Suppressor macrophage treated with lipopolysaccharide for 4 hours (primary cell): ENCODE measurements at regions not wholly inside any gene's neighbourhood (a gene's known extent, or its start where the extent isn't known, plus 50 kb on each side); places are given as distances from the start of the nearest gene placed in this dataset.

Experiments
- DNase-seq: peaks from one replicate; pipeline ENCODE4 v3.0.0-alpha.2; 2020

DNA sequence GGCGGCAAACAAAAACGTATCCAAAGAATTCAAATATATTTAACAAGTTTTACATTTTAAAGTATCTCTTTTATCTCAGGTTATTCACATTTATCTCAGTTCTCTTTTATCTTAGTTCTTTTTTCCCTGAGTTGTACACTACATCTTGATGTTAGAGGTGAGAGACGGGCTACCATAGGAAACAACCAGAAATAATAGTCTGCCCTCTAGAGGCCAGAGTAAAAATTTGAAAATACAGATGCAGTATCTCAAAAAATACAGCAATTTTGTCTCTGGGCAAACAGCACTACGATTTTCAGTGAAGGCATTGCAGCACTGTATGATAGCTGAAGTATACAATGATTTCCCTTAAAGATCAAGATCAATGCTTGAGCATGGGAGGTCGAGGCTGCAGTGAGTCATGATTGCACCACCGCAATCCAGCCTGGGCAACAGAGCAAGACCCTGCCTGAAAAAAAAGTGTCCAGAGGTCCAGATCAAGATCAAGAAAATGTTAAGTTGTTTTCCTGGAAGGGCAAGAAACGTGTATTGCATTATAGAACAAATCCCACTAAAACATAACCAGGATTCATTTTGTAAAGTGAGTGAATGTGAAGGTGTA, 82.6 kb upstream of the ATP11B start:
- peak; percentile 34 for DNase-seq

DNA sequence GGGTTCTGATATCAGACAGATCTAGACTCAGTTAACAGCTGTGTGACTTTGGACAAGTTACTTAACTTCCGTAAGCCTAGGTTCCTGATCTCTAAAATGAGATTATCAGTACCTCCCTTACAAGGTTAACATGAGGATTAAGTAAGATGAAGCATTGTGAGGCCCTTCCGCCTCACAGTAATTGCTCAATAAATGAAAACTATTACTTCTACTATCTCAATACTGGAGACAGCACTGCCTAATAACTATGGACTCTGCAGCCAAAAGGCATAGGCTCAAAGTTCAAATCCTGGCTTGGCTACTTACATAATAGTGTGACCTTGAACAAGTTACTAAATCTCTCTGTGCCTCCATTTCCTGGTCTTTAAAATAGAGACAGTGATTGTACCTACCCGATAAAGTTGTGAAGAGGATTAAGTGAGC, 82.0 kb upstream of the ATP11B start:
- DNase-seq: no peak

DNA sequence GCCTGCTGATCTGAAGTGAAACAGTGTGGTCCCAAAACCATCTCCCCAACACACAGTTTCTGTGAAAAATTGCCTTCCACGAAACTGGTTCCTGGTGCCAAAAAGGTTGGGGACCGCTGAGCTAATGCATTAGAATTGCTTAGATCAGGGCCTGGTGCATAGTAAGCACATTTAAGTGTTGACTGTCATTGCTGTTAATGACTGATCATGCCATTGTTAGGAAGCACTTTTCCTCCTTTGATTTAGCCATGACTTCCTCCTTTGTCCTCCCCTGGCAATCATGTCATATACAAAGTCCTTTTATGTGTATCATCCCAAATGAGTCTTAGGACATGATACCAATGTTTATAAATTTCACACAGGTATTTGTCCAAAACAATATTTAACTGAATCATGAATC, 81.5 kb upstream of the ATP11B start:
- no peak for DNase-seq

DNA sequence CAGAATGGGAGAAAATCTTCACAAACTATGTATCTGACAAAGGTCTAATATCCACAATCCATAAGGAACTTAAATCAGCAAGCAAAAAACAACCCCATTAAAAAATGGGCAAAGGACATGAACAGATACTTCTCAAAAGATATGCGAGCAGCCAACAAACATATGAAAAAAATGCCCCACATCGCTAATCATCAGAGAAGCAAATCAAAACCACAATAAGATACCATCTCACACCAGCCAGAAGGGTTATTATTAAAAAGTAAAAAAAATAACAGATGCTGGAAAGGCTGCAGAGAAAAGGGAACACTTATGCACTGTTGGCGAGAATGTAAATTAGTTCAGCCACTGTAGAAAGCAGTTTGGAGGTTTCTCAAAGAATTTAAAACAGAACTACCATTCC, 80.2 kb upstream of the ATP11B start:
- DNase-seq: no peak

DNA sequence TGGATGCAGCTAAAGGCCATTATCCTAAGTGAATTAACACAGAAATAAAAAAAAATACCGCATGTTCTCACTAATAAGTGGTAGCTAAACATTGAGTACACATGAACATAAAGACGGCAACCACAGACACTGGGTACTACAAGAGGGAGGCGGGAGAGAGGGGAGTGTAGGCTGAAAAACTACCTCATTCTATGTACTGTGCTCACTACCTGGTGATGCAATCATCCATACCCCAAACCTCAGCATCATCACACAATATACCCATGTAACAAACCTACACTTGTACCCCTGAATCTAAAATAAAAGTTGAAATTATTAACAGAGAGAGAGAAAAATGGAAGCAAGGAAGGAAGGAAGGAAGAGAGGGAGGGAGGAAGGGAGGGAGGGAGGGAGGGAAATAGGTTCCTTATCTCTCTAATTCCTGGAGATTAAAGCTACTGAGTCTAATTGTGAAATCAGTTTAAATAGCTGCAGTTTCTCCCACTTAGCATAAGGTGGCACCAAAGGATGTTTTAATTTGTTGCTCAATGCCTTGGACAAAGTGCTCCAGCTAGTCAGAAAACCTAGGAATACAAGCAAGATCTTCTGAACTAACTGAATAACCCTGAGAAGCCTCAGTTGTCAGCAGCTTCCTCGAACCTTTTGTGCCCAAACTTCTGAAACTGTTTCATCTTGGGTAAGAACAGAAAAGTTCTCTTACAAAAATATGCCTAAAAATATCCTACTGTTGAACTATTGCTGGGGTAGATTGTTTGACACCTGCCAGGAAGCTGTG, 79.4 kb upstream of the ATP11B start:
- DNase-seq: peak; percentile 69

DNA sequence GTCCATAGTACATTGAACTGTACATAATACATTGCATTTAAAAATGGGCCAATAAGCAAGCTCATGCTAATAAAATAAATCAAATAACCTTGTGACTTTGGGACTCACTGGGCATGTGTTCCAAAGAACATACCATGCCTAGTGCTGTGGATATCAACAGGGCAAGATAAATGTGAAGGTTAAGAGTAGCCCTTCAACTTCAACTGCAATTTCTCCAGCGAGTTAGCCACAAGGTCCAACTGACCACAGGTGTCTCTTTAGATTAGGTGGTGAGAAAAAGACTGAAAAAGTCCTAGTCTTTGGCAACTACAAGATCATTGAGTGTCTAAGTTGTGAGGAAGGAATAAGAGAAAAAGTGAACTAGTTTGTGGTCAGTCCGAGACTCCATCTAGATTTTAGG, 78.3 kb upstream of the ATP11B start:
- no peak for DNase-seq

DNA sequence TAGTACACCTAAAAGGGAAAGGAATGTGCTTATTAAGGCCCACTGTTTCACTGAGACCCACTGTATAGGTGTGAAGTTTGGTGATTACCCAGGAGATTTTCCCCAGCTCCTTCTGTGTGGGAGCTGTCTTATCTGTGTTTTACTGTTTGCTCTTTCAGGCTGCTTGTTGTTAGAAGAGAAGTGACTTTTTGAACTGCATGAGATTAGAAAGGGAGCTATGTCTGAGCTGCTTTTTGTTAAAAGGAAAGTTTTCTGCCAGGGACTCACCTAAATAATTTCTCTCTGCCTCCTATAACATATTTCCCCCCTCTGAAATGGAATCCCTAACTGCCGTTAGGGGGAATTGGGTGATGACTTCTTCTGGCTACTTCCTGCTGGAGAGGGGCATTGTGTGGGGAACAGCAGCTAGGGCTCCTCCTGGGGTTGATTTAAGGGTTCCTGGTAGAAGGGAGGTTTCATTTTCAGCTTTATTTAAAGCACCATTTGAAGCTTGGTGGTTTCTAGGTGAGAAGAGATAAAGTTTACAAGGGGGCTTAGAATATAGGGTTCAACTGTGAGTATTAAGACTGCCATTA, 77.1 kb upstream of the ATP11B start:
- no peak for DNase-seq

DNA sequence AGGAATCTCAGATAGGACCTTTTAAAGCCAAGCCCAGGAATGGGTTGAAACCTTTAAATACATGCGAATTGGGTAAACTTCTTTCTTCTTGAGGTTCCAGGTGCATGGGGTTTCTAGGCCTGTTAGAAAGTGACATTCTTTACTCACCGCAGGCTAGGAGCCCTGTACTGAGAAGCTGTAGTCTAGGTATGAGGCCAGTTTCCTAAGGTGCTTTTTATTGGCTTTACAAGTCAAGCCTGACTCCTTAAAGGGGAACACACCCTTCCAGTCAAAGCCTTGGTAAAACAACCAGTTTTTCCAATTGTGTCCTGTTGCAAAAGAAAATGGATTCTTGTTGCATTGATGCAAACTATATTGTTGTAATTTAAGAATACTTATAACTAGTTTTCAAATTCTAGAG, 76.1 kb upstream of the ATP11B start:
- DNase-seq: no peak

DNA sequence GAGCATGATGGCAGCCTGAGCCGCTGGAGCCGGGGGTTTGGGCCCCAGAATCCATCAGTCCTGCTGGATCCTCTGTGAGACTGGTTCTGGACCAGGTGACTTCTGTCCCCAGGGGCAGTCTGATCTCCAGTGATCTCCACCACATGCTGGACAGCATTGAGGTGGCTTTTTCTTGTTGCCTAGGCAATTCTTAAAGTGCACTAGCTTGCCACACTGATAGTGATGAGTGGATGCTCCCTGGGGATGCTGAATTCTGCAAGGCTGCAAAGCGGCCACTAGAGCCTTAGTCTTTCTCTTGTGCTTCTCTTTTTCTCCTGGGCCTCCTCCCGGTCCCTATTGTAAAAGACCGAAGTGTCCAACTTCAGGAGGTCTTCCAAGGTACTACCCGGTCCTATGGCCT, 70.4 kb upstream of the ATP11B start:
- no peak for DNase-seq

DNA sequence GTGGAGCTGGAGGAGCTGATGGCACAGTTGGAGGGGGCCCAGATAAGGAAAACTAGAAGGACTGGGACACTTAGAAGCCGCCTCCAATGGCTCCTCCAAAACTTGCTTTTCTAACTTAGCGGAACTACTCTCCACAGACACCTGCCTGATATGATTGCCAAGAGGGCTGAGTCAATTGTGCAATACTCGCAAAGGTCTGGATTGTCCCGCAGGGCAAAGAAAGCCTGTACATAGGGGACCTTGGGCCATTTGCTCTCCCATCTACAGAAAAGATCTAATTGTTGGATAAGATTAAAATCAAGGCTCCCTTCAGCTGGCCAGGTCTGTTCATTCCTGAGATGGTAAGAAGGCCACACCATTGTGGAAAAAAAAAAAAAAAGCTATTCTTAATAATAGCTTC, 69.7 kb upstream of the ATP11B start:
- DNase-seq: no peak

DNA sequence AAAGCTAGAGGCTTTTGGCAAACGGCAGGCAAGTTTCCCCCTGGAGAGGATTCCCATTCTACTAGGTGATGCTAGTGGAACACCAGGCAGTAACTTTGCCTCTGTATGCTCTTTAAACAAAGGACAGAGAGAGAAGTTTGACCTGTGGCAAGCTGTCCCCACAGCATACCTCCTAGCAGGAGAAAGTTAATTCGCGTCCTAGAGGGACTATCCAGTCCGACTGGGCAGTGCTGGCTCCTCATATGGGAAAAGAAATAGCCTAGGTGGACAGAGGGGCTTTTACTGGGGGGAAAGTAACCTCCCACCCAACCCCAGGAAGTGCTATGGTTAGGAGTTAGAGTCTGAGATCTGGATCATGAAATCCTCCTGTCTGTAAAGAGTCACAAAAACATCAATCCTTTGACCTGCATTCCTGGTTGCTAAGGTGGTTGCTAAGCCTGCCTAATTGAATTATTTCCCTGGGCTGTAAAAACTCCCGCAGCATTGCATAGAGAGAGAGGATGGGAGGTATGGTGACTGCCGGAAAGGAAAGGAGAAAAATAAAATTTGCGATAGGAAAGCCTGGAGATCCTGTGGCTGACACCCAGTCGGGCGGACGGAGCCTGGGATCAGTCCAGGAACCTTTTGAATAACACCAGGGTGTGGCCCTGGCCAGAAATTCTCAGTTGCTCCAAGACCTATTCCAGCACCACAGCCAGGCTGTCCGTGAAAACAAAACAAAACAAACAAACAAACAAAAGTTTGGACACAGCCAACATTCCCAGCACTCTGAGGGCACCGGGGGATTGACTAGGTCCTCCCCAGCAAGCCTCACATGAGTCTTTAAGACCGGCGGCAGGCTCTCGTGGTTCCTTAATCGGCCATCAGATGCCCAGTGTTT, 67.7 kb upstream of the ATP11B start:
- no peak for DNase-seq

DNA sequence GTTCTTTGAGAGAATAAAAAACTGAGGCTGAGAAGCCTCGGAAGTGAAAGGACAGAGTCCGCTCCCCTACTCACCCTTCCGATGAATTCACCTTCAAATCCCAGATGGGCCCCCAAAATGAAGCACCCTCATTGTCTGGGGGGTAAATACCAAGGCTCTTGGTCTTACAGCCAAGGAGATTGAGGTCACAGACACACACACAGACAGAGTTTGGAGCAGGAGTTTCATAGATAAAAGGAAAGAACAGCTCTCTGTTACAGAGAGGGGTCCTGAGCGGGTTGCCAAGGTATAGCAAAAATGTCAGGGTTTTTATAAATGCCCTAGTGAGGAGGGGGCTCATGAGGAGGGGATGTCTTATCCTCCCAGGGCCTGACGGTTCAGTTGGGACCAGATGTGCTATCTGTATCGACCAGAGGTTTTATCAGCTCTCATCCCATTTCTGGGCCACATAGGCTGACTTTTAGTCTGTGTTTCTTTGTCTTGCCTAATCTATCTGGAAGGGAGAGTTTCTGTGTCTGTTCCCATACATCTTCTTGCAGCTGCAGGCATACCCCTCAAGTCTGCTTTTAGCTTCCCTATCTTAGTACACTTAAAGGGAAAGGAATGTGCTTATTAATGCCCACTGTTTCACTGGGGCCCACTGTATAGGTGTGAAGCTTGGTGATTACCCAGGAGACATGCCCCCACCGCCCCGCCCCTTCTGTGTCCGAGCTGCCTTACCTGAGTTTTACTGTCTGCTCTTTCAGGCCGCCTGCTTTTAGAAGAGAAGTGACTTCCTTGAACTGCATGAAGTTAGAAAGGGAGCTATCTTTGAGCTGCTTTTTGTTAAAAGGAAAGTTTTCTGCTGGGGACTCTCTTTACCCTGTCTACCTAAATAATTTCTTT, 66.8 kb upstream of the ATP11B start:
- DNase-seq: no peak

DNA sequence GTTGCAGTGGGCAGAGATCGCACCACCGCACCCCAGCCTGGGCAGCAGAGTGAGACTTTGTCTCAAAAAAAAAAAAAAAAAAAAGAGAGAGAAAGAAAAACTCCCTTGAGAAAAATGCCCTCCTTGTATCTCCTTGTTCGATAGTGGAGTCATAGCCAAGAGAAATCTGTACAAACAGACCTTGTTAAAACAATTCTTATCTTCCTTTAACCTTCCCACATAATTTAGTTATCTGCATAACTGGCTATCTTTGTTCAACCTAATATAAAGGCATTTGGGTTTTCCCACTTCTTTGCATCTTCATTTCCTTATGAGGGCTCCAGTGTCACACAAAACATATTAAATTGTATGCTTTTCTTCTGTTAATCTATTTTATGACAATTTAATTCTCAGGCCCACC, 65.1 kb upstream of the ATP11B start:
- DNase-seq: no peak

DNA sequence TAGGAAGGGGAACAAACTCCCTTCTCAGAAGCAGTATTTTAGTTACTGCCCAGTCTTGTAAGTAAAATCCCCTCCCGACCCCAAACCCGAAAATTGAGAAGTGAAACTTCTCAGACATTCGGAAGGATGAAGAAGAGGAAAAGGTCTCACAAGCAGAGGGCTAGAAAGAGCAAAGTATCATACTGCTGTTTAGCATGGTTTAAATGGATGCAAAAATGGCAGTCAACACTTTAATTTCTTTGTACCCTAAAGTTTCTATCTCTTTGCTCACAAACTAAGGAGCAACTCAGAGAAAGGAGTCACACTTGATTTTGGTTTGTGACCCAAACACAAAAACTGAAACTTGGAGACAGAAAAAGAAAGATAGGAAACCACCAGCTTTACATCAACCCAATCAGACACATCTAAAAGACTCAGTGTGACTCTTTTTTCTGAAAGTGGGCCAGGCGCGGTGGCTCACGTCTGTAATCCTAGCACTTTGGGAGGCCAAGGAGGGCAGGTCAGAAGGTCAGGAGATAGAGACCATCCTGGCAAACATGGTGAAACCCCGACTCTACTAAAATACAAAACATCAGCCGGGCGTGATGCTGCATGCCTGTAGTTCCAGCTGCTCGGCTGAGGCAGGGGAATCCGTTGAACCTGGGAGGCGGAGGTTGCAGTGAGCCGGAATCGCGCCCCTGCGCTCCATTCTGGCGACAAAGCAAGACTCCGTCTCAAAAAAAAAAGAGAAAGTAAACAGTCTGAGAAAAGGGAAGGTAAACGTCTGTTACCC, 63.2 kb upstream of the ATP11B start:
- DNase-seq: peak; percentile 10

DNA sequence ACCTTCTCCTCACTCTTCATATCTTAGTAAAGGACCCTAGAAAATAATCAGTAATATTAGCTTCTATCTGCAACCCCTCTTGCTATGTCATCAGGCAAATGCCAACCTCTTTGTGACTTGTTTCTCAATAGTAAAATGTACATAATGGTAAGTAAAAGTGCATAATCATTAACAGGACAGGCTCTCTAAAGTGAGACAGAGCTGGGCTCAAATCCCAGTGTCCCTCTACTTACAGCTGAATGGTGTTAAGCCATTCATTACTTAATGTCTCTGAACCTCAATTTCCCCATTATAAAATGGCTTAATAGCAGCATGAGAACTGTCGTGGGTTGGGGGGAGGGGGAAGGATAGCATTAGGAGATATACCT, 62.6 kb upstream of the ATP11B start:
- no peak for DNase-seq

DNA sequence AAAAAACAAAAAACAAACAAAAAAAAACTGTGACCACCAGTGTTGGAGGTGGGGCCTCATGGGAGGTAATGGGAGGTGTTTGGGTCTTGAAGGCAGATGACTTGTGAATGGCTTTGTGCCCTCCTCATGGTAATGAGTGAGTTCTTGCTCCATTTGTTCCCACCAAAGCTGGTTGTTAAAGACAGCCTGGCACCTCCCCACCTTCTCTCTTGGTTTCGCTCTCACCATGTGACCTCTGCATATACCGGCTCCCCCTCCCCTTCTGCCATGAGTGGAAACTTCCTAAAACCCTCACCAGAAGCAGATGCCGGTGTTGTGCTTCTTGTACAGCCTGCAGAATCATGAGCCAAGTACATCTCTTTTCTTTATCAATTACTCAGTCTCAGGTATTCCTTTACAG, 61.5 kb upstream of the ATP11B start:
- DNase-seq: no peak

DNA sequence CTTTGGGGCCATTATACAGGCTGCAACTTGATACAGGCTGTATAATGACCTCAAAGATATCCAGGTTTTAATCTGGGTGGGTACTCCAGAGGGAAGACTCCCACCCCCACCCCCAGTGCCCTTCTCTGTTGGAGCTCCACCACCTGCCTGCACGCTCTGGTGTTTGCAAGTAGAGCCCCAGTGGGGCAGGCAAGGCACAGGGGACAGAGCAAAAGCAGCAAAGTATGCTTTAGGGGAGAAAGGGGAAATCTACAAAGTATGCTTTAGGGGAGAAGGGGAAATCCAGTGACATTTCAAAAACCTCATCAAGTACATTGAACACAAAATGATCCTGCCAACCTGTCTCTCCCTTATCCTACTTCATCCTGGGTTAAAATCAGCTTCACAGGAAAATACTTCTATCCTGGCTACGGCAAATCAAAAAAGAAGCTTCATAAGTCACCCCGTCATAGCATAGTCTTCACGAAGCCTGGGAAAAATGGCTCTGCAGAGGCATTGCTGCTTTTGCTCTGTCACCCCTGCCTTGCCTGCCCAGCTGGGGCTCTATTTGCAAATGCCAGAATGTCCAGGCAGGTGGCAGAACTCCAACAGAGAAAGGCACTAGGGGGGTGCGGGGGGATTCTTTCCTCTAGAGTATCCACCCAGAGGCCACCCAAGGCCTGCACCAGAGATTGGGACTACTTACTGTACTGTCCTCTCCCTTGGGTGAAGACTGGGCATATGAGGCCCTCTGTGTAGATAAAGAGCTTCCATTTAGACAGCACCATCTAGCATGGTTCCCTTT, 60.9 kb upstream of the ATP11B start:
- no peak for DNase-seq

DNA sequence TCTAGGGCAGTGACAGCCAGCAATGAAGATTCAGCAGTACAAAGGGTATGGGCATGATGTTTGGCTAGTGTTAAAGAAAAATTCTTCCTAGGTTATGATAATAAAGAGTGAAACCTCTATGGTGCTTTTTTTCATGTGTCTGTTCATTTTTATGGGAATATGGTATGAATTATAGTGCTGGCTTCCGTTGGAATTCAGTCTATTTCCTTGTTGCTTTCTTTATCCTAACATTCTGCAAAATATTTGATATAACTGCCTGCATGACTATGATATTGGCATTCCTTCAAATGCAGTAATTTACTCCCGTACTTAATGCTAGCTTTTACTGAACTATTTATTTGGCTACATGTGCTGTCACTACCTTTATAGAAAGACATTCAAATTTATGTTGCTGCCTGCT, 57.6 kb upstream of the ATP11B start:
- DNase-seq: no peak

DNA sequence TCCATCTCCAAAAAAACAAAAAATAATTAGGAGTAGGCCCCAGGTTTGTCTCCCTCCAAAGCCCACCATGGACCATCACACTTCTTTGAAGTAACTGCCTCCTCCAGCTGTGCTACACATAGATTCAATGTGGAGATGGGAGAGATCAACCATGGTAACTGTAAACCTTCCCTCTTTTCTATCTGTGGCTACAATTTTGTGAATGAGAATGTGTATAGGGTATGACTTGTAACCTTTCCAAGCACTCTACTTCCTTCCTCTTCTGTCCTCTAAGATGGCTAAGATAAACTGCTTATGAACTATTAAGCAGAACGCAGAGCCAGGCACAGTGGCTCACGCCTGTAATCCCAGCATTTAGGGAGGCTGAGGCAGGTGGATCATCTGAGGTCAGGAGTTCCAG, 55.5 kb upstream of the ATP11B start:
- no peak for DNase-seq

DNA sequence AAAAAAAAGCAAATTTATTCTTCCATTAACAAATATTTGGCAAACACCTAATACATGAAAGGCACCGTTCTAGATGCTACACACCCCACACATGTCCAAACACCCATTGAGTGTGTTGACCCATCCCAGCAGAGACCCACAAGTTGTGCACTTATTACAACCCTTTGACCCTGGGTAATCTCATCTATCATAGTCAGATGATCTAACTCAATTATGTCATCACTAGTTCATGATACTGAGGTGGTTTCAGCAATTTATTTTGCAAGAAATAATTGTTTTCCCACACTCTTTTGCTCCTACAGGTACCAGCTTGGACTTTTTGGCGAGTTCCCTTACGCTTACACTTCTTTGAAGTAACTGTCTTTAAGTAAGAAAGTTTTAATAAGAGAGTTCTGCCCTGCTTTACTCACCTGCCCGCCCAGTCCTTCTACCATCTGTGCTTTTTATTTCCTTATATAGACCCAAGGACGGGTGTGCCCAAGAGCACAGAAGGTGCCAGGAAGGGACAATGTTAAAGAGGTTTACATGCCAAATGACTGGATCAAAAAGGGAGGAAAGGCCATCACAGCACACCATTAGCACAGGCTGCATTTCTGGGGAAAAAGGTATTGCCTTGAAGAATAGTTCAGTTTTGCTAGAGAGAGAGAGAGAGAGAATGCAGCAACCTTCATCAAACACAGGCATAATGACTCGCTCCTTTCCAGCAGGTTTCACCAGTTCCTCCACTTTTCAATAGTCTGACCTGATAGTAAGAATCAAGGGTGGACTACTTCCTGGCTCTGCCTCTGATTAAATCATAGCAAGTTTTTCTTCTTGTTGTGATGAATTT, 54.5 kb upstream of the ATP11B start:
- no peak for DNase-seq
